DMS153 treated with DMSO at 0.1 percent for 48 hours (cell line): ENCODE measurements at regions not wholly inside any gene's neighbourhood (a gene's known extent, or its start where the extent isn't known, plus 50 kb on each side); places are given as distances from the start of the nearest gene placed in this dataset.

Source experiments
- DNase-seq: peaks from one replicate; lab custom pipeline; 2025; ENCODE audit not compliant: unreplicated experiment; lab: John Stamatoyannopoulos, UW

DNA sequence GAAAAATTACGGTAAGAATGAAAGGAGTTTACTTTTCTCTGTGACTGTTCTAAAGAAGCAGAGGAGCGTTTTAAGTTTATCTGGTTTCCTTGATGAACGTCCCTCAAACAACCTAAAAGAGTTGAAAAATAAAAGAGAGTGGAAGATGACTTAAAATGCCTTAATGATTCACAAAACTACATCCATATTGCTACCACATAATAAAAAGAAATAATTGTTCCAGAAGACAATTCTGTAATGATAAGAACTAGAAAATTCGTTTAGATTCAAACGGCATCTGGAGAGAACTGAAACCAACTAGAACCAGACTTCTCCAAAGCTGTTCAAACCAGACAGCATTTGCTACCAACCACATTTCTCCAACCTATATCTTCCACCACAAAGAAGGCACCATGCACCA is 68.1 kb downstream of the TEKT4 start:
- DNase-seq, result no peak

DNA sequence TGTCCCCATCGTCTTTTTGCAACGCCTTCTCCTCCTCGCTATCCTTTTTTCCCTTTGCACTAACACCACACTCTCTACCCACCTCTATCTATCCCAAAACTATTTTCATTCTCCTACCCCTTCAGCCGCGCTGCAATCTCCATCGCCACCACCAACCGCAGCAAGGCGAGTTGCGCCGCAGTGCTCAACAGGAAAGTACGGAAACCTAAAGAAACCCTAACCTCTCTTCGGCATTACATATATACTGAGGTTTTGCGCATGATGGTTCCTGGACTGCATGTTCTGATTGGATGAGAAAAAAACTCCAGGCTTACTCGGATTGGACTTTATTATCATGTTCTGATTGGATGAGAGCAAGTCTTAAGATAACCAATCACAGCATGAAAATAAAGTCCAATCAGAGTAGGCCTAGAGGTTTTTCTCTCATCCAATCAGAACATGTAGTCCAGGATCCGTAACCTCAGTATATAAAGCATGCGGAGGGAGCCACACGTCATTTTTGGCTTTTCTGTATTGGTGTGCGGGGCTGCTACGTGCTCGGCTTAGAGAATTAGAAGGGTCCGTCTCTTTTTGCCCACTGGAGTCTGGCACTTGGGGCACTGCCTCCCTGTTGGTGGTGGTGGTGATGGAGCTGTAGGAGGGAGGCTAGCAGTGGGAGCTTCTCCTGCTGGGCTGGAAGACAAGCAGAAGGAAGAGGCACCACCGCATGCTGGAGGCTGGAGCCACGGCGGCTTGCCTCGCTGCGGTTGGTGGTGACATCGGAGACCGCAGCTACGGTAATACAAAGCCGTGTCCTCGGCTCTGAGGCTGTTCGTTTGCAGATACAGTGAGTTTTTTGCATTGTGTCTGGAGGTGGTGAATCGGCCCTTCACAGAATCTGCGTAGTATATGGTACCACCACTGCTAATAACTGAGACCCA is 76.1 kb downstream of the TEKT4 start:
- no peak for DNase-seq

DNA sequence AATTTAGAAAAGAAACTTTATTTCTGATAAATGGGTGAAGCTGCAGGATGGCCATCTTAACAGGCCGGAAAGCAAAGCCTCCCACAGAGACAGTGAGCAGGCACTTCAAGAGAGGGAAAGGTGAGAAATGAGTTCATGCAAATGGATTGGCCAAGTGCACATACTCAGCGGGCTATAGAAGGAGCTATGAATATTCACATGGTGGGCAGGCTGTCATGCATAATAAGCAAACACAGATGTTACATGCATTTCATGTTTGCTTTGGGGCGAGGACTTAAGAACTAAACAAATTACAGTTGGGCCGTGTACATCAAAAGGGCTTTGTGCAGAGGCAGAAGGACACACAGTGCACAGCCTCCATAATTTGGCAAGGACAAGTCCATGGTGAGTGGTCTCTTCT is 69.8 kb upstream of the MAL start:
- no peak for DNase-seq

DNA sequence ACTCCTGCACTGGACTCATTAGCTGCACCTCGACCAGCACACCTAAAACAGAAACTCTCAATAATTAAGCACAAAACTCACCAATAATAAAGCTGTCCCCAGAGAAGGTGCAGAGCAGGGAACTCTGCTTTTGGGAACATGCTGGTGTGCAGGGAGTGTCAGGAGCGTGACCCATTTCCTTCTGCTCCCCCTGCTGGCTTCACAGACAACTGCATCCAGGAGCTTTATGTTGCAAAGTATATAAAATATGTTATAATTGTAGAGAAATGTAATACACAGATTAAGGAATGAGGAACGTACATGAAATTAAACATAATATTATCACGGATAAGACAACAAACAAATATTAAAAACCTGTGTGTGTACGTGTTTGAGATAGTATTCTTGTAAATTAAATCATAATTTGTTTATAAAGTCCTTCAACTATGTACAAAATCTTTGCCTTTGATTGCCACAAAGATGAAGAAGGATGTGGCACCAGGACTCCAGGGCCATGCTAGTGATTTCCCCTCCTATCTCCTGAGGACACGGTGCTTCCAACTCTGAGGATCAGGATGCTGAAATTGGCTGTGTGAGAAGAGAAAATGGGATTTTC is 68.6 kb upstream of the MAL start:
- peak; percentile 2 for DNase-seq

DNA sequence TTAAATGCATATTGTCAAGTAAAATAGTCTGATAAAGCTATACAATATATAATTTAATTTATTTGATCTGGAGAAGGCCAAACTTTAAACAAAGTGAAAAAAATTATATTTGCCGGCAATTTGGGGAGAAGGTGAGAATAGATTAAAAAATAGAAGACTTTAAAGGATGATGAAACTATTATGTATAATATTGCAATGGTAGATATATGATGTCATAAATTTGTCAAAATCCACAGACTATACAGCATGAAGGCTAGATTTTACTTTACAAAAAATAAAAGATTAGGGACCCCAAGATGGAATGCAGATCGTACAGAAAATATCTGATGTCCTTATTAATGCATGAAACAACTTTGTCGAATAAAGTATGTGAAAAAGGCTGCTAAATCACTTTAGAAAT is 67.3 kb upstream of the MAL start:
- no peak for DNase-seq

DNA sequence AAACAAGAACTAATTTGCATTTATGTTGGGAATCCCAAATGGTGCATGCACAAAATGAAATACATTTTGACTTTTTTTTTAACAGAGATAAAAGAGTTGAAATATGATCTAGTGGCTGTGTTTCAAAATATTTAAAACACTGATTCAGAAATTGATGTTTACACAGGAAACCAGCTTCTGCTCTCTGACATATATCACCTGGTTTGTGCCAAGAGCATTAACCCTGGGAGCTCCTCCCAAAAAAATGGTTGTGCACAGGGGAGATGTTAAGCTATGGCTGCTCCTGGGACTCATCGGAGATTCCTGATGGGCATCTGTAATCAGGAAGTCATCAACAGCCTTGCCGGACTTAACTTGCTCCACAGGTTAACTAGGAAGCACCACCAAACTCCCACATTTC is 65.2 kb upstream of the MAL start:
- DNase-seq, result no peak

DNA sequence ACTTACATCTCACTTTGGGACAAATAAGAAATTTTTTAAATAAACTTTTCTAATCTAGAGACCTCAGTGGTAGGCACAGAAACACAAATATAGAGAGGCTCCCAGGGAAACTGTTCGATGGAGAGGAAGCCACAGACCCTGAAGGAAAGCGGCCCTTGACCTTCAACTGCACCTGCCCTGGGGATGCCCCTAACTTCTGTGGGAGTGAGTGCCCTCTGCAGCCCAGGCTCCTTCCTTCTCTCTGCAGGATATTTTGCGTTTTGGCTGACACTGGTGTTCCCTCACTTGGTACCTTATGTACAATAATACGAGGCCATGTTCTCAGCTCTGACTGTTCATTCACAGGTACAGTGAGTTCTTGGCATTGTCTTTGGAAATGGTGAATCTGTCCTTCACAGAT is 64.8 kb upstream of the MAL start:
- no peak for DNase-seq

DNA sequence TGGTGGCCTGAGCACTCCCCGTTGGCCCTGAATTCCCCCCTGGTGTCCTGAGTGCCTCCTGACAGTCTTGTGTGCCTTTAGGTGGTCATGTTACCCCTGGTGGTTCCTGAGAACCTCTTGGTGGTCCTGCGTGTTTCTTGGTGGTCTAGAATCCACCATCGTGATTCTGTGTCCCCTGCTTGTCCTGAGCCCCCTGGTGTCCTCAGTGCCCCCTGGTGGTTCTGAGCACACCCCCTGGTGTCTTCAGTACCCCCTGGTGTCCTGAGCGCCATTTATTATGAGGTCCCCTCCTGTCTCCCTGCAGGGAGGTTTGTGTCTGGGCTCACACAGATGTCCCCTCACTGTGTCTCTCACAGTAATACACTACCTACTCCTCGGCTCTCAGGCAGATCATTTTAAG is 61.3 kb upstream of the MAL start:
- no peak for DNase-seq

DNA sequence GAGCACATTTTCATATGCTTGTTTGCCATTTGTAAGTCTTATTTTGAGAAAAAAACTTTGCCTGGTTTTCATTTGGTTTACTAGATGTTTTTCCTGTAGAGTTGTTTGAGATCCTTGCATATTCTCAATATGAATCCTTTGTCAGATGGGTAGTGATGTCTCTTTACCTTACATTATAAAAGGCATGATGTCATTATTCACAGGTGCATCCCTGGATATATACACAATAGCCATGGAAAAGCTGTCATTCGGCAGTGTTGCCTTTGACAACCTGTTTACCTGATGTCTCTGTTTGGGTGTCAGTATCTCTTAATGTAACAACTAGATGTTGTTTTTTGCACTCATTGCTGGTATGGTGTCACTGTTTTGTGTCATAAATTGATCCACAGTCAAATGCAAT is 58.8 kb upstream of the MAL start:
- DNase-seq, result no peak

DNA sequence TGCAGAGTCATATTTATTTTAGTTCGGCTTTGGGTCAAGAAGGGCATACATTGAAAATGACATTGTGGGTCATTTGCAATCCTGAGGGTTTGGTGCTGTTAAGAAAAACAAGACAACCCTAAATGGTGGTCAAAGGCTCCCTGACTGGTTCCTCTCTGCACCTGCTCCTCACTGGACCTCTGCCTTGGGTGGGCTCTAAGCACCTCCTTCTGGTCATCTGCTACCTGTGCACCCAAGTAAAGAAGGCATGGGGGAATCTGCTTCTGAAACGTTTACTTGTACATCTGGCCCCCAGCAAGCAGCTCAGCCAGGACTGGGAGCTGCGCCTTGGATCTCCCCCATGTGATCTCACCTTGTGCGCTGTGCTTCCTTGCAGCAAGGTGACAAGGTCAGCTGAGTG is 55.2 kb upstream of the MAL start:
- no peak for DNase-seq
